Activated CD8-positive, alpha-beta T cell treated with anti-CD3 and anti-CD28 coated beads for 36 hours (primary cell): ENCODE measurements at regions not wholly inside any gene's neighbourhood (a gene's known extent, or its start where the extent isn't known, plus 50 kb on each side); places are given as distances from the start of the nearest gene placed in this dataset.

Experiments used
- ATAC-seq: fragments of 200-7000 bp; cut with Tn5 transposase; one replicate; pipeline ENCODE4 v1.10.0; 2021; ENCODE audit warnings: mild to moderate bottlenecking, moderate library complexity
- CTCF ChIA-PET: fragments of 350-600 bp; sonication (Branson Sonifier 250); formaldehyde crosslinking; loops from one replicate; lab custom pipeline; 2021; ENCODE audit warnings: antibody characterized with exemption; lab: Charles Lee
- POLR2A ChIA-PET: fragments of 350-600 bp; sonication (Branson Sonifier 250); formaldehyde crosslinking; loops from one replicate; lab custom pipeline; 2021; ENCODE audit warnings: antibody characterized with exemption; lab: Charles Lee
- DNase-seq: peaks from one replicate; pipeline ENCODE4 v3.0.0-alpha.2; 2020
- H3K27ac Mint-ChIP-seq: one replicate; pipeline ENCODE4 v1.8.0; 2021; ENCODE audit warnings: mild to moderate bottlenecking, mixed read lengths
- H3K27me3 Mint-ChIP-seq: one replicate; pipeline ENCODE4 v1.8.0; 2021; ENCODE audit warnings: mixed read lengths
- H3K36me3 Mint-ChIP-seq: one replicate; pipeline ENCODE4 v1.8.0; 2021; ENCODE audit warnings: low read depth, mixed read lengths
- H3K4me1 Mint-ChIP-seq: one replicate; pipeline ENCODE4 v1.8.0; 2021; ENCODE audit warnings: low read depth, mixed read lengths
- H3K4me3 Mint-ChIP-seq: one replicate; pipeline ENCODE4 v1.8.0; 2021; ENCODE audit warnings: mild to moderate bottlenecking, moderate library complexity, mixed read lengths
- H3K9me3 Mint-ChIP-seq: one replicate; pipeline ENCODE4 v1.8.0; 2021; ENCODE audit warnings: mixed read lengths
- intact Hi-C: fragments of 100-400 bp; cut with micrococcal nuclease; formaldehyde crosslinking; loops from one replicate; pipeline ENCODE4 v1.10.0; 2022
- TF ChIP-seq, protein P1 (sequence below): fragments of 200-600 bp; IDR thresholded peaks from one replicate; pipeline ENCODE4 v1.8.0; 2022; ENCODE audit warnings: antibody characterized with exemption, mild to moderate bottlenecking

DNA sequence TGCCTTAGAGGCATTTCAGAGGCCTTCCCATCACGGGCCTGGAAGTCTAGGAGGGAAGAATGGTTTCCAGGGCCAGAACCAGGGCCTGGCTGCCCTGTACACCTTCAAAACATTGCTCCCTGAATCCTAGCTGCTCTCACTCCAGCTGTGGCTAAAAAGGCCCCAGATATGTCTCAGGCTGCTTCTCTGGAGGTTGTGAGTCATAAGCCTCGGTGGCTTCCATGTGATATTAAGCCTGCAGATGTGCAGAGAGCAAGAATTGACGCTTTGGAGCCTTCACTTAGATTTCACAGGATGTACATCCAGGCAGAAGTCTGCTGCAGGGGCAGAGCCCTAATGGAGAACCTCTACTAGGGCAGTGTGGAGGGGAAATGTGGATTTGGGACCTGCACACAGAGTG lies 502.5 kb downstream of the GRXCR1 start:
- H3K4me1 Mint-ChIP-seq = no peaks in the 10 kb centered on the region
- peaks cover 1% of the 10 kb centered on the region for H3K9me3 Mint-ChIP-seq
- no peak for DNase-seq
- TF ChIP-seq, protein P1, sequence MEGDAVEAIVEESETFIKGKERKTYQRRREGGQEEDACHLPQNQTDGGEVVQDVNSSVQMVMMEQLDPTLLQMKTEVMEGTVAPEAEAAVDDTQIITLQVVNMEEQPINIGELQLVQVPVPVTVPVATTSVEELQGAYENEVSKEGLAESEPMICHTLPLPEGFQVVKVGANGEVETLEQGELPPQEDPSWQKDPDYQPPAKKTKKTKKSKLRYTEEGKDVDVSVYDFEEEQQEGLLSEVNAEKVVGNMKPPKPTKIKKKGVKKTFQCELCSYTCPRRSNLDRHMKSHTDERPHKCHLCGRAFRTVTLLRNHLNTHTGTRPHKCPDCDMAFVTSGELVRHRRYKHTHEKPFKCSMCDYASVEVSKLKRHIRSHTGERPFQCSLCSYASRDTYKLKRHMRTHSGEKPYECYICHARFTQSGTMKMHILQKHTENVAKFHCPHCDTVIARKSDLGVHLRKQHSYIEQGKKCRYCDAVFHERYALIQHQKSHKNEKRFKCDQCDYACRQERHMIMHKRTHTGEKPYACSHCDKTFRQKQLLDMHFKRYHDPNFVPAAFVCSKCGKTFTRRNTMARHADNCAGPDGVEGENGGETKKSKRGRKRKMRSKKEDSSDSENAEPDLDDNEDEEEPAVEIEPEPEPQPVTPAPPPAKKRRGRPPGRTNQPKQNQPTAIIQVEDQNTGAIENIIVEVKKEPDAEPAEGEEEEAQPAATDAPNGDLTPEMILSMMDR = no peak
- no peaks in the 10 kb centered on the region for H3K27me3 Mint-ChIP-seq
- POLR2A ChIA-PET = no interaction called here
- CTCF ChIA-PET = no interaction called here
- intact Hi-C loops = no loop called here
- no peak overlapping the region for H3K4me3 Mint-ChIP-seq
- H3K36me3 Mint-ChIP-seq = no peaks in the 10 kb centered on the region
- no peak overlapping the region for H3K27ac Mint-ChIP-seq
- ATAC-seq = no peak

- Mint-ChIP-seq H3K27ac (no peak overlapping the region), H3K4me1 (no peaks in the 10 kb centered on the region), H3K4me3 (no peak overlapping the region), H3K9me3 (peaks cover 1% of the 10 kb centered on the region), H3K36me3 (no peaks in the 10 kb centered on the region), H3K27me3 (no peaks in the 10 kb centered on the region)
- POLR2A ChIA-PET = no interaction called here
- intact Hi-C loops = no loop called here
- TF ChIP-seq, protein P1 = no peak
- no peak for DNase-seq
- CTCF ChIA-PET = no interaction called here
- ATAC-seq = no peak
Measured at GRCh38 chr4:43399726-43400125, 507.2 kb downstream of the GRXCR1 start.

- DNase-seq = no peak
- intact Hi-C loops = no loop called here
- H3K9me3 Mint-ChIP-seq = peaks cover 8% of the 10 kb centered on the region
- CTCF ChIA-PET = no interaction called here
- no peaks in the 10 kb centered on the region for H3K36me3 Mint-ChIP-seq
- H3K4me1 Mint-ChIP-seq = no peaks in the 10 kb centered on the region
- no peak for ATAC-seq
- POLR2A ChIA-PET = no interaction called here
- H3K27ac Mint-ChIP-seq = no peak overlapping the region
- no peaks in the 10 kb centered on the region for H3K27me3 Mint-ChIP-seq
- TF ChIP-seq, protein P1 = no peak
- H3K4me3 Mint-ChIP-seq = no peak overlapping the region
Measured at GRCh38 chr4:43402393-43402792, 509.9 kb downstream of the GRXCR1 start.

DNA sequence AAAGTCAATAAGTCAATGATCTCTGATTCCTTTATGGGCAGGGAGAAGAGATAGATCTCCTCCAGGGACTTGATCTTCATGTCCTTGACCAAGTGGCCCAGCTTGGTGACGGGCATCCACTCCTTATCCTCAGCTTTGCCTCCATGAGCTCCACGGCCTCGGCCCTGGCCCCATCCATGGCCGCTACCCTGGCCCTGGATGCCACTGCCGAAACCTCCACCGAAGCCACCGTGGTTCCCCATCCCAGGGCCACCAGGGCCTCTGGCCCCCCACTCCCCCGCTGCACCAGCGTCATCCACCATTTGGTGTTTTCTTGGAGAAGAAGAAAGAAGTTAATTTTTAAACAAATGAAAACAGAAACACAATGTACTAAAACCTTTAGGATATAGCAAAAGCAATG lies 518.1 kb downstream of the GRXCR1 start:
- Mint-ChIP-seq H3K36me3 (no peaks in the 10 kb centered on the region), H3K4me1 (no peaks in the 10 kb centered on the region), H3K27ac (no peak overlapping the region), H3K4me3 (no peak overlapping the region), H3K9me3 (peaks cover 15% of the 10 kb centered on the region), H3K27me3 (no peaks in the 10 kb centered on the region)
- intact Hi-C loops = no loop called here
- ChIA-PET CTCF (no interaction called here), POLR2A (no interaction called here)
- no peak for DNase-seq
- TF ChIP-seq, protein P1 = no peak
- ATAC-seq = no peak

- ATAC-seq (no peak), DNase-seq (no peak)
- POLR2A ChIA-PET = no interaction called here
- CTCF ChIA-PET = no interaction called here
- intact Hi-C loops = no loop called here
- no peaks in the 10 kb centered on the region for H3K27me3 Mint-ChIP-seq
- H3K4me3 Mint-ChIP-seq = no peak overlapping the region
- TF ChIP-seq, protein P1 = no peak
- no peaks in the 10 kb centered on the region for H3K36me3 Mint-ChIP-seq
- no peak overlapping the region for H3K27ac Mint-ChIP-seq
- peaks cover 12% of the 10 kb centered on the region for H3K9me3 Mint-ChIP-seq
- no peaks in the 10 kb centered on the region for H3K4me1 Mint-ChIP-seq
Measured at GRCh38 chr4:43411226-43411625, 518.7 kb downstream of the GRXCR1 start.
